SU-DHL-6 (cell line): ENCODE measurements at regions not wholly inside any gene's neighbourhood (a gene's known extent, or its start where the extent isn't known, plus 50 kb on each side); places are given as distances from the start of the nearest gene placed in this dataset.

ENCODE experiments used
- EZH2phosphoT487 ChIP-seq: fragments of 200-600 bp; sonication (generic), shearing (Covaris generic); conservative IDR thresholded peaks from 2 replicates; pipeline ENCODE4 v1.6.1; 2018; ENCODE audit warnings: mild to moderate bottlenecking, antibody characterized with exemption, low read length, moderate library complexity, mixed read lengths
- TF ChIP-seq, protein P1 (sequence below): fragments of 200-600 bp; sonication (generic); IDR thresholded peaks from one replicate; pipeline ENCODE4 v1.5.1; 2017; ENCODE audit warnings: antibody characterized with exemption, mild to moderate bottlenecking, low read length, moderate library complexity; ENCODE audit not compliant: insufficient read depth, poor library complexity, severe bottlenecking

- TF ChIP-seq, protein P1, sequence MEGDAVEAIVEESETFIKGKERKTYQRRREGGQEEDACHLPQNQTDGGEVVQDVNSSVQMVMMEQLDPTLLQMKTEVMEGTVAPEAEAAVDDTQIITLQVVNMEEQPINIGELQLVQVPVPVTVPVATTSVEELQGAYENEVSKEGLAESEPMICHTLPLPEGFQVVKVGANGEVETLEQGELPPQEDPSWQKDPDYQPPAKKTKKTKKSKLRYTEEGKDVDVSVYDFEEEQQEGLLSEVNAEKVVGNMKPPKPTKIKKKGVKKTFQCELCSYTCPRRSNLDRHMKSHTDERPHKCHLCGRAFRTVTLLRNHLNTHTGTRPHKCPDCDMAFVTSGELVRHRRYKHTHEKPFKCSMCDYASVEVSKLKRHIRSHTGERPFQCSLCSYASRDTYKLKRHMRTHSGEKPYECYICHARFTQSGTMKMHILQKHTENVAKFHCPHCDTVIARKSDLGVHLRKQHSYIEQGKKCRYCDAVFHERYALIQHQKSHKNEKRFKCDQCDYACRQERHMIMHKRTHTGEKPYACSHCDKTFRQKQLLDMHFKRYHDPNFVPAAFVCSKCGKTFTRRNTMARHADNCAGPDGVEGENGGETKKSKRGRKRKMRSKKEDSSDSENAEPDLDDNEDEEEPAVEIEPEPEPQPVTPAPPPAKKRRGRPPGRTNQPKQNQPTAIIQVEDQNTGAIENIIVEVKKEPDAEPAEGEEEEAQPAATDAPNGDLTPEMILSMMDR, result no peak
- no peak for TF ChIP-seq EZH2phosphoT487
These were observed 82.5 kb downstream of the OAT start for GRCh38 chr10:124336186-124336585.
